Tibial artery (tissue), 4 donors: ENCODE measurements at regions not wholly inside any gene's neighbourhood (a gene's known extent, or its start where the extent isn't known, plus 50 kb on each side); places are given as distances from the start of the nearest gene placed in this dataset.
A peak's percentile ranks its signal among the peaks of the same experiment; 100 is the strongest.

Source experiments
- DNase-seq, 2 donors: peaks; one replicate each; pipeline ENCODE4 v3.0.0-alpha.2; 2019
- H3K27ac ChIP-seq, 2 donors: fragments of 200-600 bp; sonication (generic) in 1 of 2; 1 replicate in 1 of 2; 2 replicates in 1 of 2; pipeline ENCODE4 v1.5.1; 2018 to 2019; ENCODE audit warnings: mild to moderate bottlenecking in 1 of 2
- H3K27me3 ChIP-seq, 2 donors: fragments of 200-600 bp; sonication (generic) in 1 of 2; one replicate each; pipeline versions ENCODE4 v1.5.1 to v1.6.0; 2016 to 2019
- H3K36me3 ChIP-seq, 3 donors: fragments of 200-600 bp; sonication (generic) in 2 of 3; one replicate each; pipeline ENCODE4 v1.5.1; 2016 to 2019; ENCODE audit warnings: mild to moderate bottlenecking in 2 of 3
- H3K4me1 ChIP-seq, 4 donors: fragments of 200-600 bp; sonication (generic) in 2 of 4; 1 replicate in 3 of 4; 2 replicates in 1 of 4; pipeline ENCODE4 v1.5.1; 2016 to 2019
- H3K4me3 ChIP-seq, 2 donors: fragments of 200-600 bp; sonication (generic) in 1 of 2; 1 replicate in 1 of 2; 2 replicates in 1 of 2; pipeline ENCODE4 v1.5.1; 2018 to 2019; ENCODE audit warnings: mild to moderate bottlenecking in 2 of 2
- H3K9me3 ChIP-seq, 3 donors: fragments of 200-600 bp; sonication (generic) in 1 of 3; one replicate each; pipeline ENCODE4 v1.5.1; 2016 to 2019
- CTCF ChIP-seq, 2 experiments: fragments of 200-600 bp in 1 of 2; fragments of 450-650 bp in 1 of 2; IDR thresholded peaks; one replicate each; pipeline ENCODE4 v1.5.1; 2017 to 2019; ENCODE audit warnings: antibody characterized with exemption in 2 of 2, mild to moderate bottlenecking in 1 of 2, moderate library complexity in 1 of 2
- intact Hi-C: fragments of 100-400 bp; cut with DNase I; formaldehyde crosslinking; loops from one replicate; pipeline ENCODE4 v1.15.0; 2023; ENCODE audit warnings: low total_unique reads

GRCh38 chr7:96414931-96415292 is 93.0 kb upstream of the SLC25A13 start:
- Histone ChIP-seq H3K27ac (no peak overlapping the region), H3K27me3 (no peaks in the 10 kb centered on the region), H3K4me1 (peaks cover 0 to 24% (median 0%) of the 10 kb centered on the region in 4 donors), H3K4me3 (no peak overlapping the region), H3K36me3 (no peaks in the 10 kb centered on the region), H3K9me3 (no peaks in the 10 kb centered on the region)
- TF ChIP-seq CTCF (IDR thresholded peaks at IDR 0.05) = peak in 1 of 2 experiments; percentile 15
- no peak for DNase-seq
- intact Hi-C loops = no loop called here

DNA sequence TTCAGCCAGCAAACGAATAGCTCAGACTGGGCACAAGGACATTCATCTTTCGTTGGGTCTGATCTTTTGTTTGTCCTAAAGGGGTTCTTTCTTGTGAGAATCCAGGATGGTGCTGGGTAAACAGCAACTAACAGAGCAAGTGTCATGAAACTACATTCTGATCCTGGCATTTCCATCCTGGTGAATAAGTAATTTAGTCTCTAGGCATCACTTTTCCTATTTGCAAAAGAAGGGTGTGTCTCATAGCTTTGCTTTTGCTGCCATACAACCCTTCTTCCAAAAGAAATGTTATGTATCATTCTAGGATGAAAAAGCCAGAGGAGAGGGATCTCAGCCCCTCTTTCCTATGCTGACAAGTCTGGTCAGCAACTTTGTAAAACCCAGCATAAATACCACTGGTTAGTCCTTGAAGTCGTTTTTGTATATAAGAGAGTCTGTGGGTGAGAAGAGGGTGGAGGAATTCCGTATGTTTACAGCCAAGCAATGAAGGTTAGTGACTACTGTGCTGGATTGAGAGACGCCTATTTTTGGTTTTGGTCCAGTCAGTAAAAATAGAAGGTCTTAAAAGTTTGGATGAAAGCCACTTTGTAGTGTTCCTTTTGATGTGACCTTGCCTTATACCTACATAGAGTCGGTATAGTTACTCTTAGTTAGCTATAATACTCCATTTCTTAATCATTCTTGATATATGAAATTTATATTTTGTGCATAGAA is 88.4 kb upstream of the SLC25A13 start:
- Histone ChIP-seq H3K27me3 (no peaks in the 10 kb centered on the region), H3K4me1 (peaks cover 0 to 3% (median 0%) of the 10 kb centered on the region in 4 donors), H3K27ac (no peak overlapping the region), H3K4me3 (no peak overlapping the region), H3K36me3 (no peaks in the 10 kb centered on the region), H3K9me3 (no peaks in the 10 kb centered on the region)
- intact Hi-C loops = no loop called here
- DNase-seq = no peak
- TF ChIP-seq CTCF (IDR thresholded peaks at IDR 0.05) = no peak

DNA sequence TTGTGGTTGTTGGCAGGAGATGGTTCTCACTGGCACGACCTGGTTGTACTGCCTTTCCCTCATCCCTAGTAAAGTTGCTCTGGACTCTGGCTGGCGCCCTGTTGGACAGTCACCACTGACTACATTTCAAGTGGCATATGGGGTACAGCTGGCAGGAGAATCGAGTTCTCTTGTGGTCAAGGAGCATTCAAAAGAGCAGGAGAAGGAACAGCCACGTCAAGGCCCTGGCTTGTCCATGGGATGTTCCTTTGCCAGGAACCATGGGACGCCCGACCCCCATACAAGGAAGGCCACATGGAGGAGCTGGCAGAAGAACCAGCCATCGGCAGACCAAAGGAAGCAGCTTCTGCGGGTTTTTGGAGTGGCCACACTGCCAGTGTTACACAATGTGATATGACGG is 87.0 kb upstream of the SLC25A13 start:
- Histone ChIP-seq H3K27me3 (no peaks in the 10 kb centered on the region), H3K36me3 (no peaks in the 10 kb centered on the region), H3K27ac (no peak overlapping the region), H3K4me1 (no peaks in the 10 kb centered on the region), H3K4me3 (no peak overlapping the region), H3K9me3 (no peaks in the 10 kb centered on the region)
- intact Hi-C loops = no loop called here
- TF ChIP-seq CTCF (IDR thresholded peaks at IDR 0.05) = no peak
- DNase-seq = no peak

- no peaks in the 10 kb centered on the region for H3K9me3 ChIP-seq
- intact Hi-C loops = no loop called here
- H3K36me3 ChIP-seq = no peaks in the 10 kb centered on the region
- no peak overlapping the region for H3K27ac ChIP-seq
- DNase-seq = no peak
- no peak for TF ChIP-seq CTCF (IDR thresholded peaks at IDR 0.05)
- H3K27me3 ChIP-seq = no peaks in the 10 kb centered on the region
- H3K4me3 ChIP-seq = no peak overlapping the region
- no peaks in the 10 kb centered on the region for H3K4me1 ChIP-seq
These were observed 85.5 kb upstream of the SLC25A13 start for GRCh38 chr7:96407427-96407826.

GRCh38 chr7:96402913-96403312 is 81.0 kb upstream of the SLC25A13 start:
- no peak for DNase-seq
- intact Hi-C loops = no loop called here
- Histone ChIP-seq H3K27ac (no peak overlapping the region), H3K36me3 (no peaks in the 10 kb centered on the region), H3K4me1 (peaks cover 0 to 12% (median 2%) of the 10 kb centered on the region in 4 donors), H3K9me3 (no peaks in the 10 kb centered on the region), H3K27me3 (no peaks in the 10 kb centered on the region), H3K4me3 (no peak overlapping the region)
- TF ChIP-seq CTCF (IDR thresholded peaks at IDR 0.05) = no peak

DNA sequence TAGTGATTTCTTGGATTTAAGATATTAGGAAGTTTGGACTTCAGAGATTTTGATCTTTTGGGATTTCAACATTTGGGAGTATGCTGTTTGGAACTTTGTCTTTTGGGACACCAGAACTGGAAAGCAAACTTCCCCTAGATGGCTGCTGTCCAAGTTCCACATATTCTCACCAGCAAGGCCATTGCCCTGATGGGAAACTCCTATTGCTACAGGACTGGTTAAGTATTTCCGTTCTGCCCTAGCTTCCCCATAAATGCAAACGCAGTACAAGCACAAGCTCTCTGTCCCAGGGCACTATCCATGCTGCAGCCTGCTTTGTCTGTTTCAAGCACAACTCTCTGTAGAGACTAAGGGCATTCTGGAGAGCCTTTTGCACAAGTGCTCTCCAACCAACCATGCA is 79.3 kb upstream of the SLC25A13 start:
- no peaks in the 10 kb centered on the region for H3K36me3 ChIP-seq
- no peak for DNase-seq
- peaks cover 0 to 15% (median 2%) of the 10 kb centered on the region in 4 donors for H3K4me1 ChIP-seq
- no peak overlapping the region for H3K27ac ChIP-seq
- no peak overlapping the region for H3K4me3 ChIP-seq
- no peaks in the 10 kb centered on the region for H3K27me3 ChIP-seq
- intact Hi-C loops = no loop called here
- no peaks in the 10 kb centered on the region for H3K9me3 ChIP-seq
- no peak for TF ChIP-seq CTCF (IDR thresholded peaks at IDR 0.05)
